ENCODE measurements at regions not wholly inside any gene's neighbourhood (a gene's known extent, or its start where the extent isn't known, plus 50 kb on each side); places are given as distances from the start of the nearest gene placed in this dataset.

DNA sequence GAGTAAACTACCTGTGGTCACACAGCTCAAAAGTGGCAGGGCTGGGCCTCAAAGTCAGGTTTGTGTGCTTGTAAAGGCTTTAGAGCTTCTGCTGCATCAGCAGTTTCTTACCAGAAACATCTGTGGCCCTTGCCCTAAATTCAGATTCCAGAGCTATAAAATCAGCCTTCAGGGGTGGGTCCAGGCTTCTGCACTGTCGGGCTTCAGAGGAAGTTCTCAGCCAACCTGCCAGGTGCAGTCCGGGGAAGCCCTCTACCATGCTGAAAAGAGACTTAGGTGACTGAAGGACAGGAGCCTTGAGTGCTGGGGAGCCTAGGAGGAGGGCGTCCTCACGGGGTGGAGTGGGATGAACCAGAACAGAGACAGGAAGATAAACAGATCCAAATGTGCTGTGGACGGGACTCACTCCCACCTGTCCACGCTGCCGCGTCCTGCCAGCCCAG lies 69.9 kb upstream of the HS6ST1 start:
- ChIA-PET CTCF (interaction anchor here (0.9 to 1.9 kb wide), 3 partner anchors 10 to 15 kb away, joined by 3 to 6 read pairs (median 4); no protein-coding TSS in a partner anchor), POLR2A (no interaction called here)
- DNase-seq (ENCODE audit: low read depth, low spot score): no peak
- no peak overlapping the region for H3K4me3 ChIP-seq (ENCODE audit: low read depth, low read length)
- TF ChIP-seq, protein P1, sequence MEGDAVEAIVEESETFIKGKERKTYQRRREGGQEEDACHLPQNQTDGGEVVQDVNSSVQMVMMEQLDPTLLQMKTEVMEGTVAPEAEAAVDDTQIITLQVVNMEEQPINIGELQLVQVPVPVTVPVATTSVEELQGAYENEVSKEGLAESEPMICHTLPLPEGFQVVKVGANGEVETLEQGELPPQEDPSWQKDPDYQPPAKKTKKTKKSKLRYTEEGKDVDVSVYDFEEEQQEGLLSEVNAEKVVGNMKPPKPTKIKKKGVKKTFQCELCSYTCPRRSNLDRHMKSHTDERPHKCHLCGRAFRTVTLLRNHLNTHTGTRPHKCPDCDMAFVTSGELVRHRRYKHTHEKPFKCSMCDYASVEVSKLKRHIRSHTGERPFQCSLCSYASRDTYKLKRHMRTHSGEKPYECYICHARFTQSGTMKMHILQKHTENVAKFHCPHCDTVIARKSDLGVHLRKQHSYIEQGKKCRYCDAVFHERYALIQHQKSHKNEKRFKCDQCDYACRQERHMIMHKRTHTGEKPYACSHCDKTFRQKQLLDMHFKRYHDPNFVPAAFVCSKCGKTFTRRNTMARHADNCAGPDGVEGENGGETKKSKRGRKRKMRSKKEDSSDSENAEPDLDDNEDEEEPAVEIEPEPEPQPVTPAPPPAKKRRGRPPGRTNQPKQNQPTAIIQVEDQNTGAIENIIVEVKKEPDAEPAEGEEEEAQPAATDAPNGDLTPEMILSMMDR (IDR thresholded peaks at IDR 0.05; ENCODE audit: insufficient read depth, low read length, missing control alignments): no peak

DNA sequence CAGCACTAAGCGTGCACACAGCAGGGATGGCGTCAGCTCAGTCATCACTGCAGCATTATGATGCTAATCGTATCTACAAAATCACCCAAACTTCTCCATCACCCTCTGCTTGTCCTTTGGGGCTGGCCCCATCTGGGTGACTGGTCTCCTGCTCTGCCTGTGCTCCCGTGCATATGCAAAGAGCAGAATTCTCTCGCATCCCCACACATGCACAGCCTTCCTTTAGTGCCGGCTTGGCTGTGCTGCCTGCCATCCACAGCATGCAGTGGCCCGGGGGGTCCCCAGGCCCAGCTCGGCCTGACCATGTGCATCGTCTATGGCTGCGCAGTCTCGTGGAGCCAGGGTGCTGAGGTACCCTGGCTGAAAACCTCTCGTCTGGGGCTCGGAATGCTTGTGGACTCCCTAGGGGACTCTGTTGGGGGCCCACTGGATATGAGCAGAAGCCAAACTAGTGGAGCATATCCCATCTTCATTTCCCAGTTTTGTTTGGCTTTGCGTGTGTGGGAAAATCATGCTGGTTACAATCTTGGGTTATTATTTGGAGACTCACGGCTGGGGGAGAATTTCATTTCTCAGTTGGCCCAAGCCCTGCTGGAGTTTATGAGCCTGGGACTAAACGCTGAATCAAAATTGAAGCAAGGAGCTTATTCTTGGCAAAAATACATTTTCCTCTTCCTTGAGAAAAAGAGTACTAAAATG lies 70.9 kb upstream of the HS6ST1 start:
- CTCF ChIA-PET: no interaction called here
- POLR2A ChIA-PET: no interaction called here

DNA sequence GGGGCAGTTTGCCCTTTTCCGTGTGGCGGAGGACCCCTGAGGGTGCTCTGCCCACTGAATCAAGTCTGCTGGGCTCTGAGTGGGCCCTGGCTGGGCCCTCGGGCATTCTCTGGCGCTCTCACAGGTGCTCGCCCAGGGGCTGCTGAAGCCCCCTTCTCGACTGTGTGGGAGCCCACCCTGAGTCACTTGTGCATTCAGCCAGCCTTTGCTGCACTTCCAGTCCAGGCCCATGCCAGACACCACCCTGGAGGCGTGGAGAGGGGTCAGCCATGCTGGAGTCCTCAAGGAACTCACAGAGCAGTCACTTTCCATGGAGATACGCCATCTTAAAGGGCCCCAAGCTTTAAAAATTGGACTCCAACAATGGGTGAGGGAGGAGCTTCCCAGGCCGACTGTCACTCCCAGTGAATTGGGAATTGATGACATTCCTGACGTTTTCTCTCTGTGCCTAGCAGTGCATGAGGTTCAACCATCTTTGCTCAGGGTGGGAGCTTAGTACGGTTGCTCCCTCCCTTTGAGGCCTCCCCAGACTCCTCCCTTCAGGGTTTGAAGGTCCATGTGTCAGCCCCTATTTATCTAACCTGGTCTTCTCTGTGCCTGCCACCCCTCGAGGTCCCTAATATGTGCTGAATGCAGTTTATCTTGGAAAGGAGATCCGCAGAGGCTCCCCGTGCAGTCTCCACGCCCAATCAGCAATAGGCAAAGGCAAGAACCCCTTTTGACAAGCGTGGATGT lies 71.8 kb upstream of the HS6ST1 start:
- ChIA-PET POLR2A (no interaction called here), CTCF (no interaction called here)
- DNase-seq (ENCODE audit: low read depth, low spot score): no peak
- H3K4me3 ChIP-seq (ENCODE audit: low read depth, low read length): no peak overlapping the region
- TF ChIP-seq, protein P1 (IDR thresholded peaks at IDR 0.05; ENCODE audit: insufficient read depth, low read length, missing control alignments): no peak

More for the DNA sequence above, 70.9 kb upstream of the HS6ST1 start:
- no peak overlapping the region for H3K4me3 ChIP-seq (ENCODE audit: low read depth, low read length)
- DNase-seq (ENCODE audit: low read depth, low spot score): no peak
- TF ChIP-seq, protein P1 (IDR thresholded peaks at IDR 0.05; ENCODE audit: insufficient read depth, low read length, missing control alignments): no peak

DNA sequence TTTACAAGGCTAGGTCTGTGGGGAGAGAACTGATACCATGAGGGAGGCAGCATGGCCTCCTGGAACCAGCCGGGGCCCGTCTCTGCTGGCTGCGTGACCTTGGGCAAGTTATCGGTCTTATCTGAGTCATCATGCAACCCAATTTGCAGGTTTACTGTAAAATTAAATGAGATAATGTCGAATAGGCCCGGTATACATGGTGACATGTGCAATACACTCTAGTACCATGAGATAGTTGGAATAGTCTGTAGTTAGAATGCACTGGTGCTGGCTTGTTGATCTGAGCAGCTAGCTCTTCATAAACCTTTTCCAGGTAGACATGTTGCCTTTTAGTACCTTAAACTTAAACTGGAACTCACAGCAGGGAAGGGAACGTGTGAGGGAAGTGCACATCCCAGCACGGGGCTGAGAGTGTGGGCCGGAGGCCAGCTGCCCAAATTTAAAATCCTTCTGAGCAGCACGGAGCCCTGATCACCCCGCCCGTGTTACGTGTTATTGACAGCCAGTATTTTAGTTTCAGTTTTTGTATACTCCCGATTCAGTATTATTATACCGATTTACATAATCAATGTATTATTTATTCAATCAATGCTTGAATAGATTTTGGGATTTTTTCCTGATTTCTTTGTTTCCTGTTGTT lies 72.4 kb upstream of the HS6ST1 start:
- POLR2A ChIA-PET: no interaction called here

DNA sequence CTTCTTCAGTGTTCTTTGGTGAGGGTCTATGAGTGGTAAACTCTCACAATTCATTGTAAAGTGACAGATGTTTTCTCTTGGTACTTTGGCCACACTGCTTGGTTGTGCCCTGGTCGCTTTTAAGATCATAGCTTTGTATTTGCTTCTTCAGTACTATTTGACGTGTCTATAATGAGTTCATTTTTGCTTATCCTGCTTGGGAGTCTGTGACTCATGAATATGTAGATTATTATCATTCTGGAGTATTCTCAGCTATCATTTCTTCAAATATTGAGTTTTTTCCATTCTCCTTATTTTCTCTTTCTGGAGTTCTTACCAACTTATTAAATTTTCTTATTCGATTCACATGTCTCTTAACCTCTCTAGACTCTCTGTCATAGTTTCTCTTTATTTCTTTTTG lies 73.0 kb upstream of the HS6ST1 start:
- no peak for DNase-seq (ENCODE audit: low read depth, low spot score)
- H3K4me3 ChIP-seq (ENCODE audit: low read depth, low read length): no peak overlapping the region
- TF ChIP-seq, protein P1 (IDR thresholded peaks at IDR 0.05; ENCODE audit: insufficient read depth, low read length, missing control alignments): no peak
- ChIA-PET CTCF (interaction anchor here (0.8 to 1.1 kb wide), 2 partner anchors 9 to 25 kb away, joined by 3 to 4 read pairs; no protein-coding TSS in a partner anchor), POLR2A (no interaction called here)

More for the DNA sequence above, 72.4 kb upstream of the HS6ST1 start:
- no peak overlapping the region for H3K4me3 ChIP-seq (ENCODE audit: low read depth, low read length)
- no peak for DNase-seq (ENCODE audit: low read depth, low spot score)
- TF ChIP-seq, protein P1 (IDR thresholded peaks at IDR 0.05; ENCODE audit: insufficient read depth, low read length, missing control alignments): no peak
- CTCF ChIA-PET: no interaction called here

DNA sequence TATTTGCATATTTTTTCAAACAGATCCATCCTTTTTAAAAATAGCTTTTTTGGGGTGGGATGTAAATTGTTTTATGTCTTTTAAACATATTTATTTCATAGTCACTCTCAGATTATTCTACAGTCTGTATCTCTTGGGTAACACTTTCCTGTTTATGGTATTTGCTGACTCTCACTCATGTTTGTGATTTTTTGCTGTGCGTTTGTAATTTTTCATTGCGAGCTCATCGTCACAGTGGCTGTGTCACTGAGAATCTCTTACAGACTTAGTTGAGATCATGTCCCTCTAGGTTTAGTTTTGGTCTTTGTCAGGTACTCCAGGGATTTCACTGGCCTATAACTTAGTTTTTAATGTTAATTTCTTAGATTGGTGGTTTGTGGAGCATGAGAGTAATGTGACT lies 73.5 kb upstream of the HS6ST1 start:
- TF ChIP-seq, protein P1 (IDR thresholded peaks at IDR 0.05; ENCODE audit: insufficient read depth, low read length, missing control alignments): no peak
- DNase-seq (ENCODE audit: low read depth, low spot score): no peak
- no peak overlapping the region for H3K4me3 ChIP-seq (ENCODE audit: low read depth, low read length)
- ChIA-PET POLR2A (no interaction called here), CTCF (interaction anchor here (0.8 to 1.1 kb wide), 2 partner anchors 8 to 24 kb away, joined by 3 to 4 read pairs; no protein-coding TSS in a partner anchor)

Data from AG04449 (cell line).